ENCODE measurements at regions not wholly inside any gene's neighbourhood (a gene's known extent, or its start where the extent isn't known, plus 50 kb on each side); places are given as distances from the start of the nearest gene placed in this dataset.
"Not testable (repeated sequence)": the region's sequence is repeated elsewhere in the genome, so short reads cannot be mapped to it uniquely, and the experiment has no call there.

DNA sequence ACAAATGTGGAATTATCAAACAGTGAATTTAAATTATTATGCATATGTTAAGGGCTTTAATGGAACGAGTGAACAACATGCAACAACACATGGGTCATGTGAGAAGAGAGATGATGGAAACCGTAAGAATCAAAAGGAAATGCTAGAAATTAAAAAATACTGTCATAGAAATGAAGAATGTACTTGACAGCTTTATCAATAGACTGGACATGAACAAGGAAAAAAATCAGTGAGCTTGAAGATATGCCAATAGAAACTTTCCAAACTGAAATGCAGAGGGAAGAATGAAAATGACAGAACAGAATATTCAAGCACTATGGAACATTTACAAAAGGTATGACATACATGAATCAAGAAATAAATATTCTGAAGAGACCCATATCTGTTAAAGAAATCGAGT, 117.7 kb upstream of the KCNJ3 start:
- TF ChIP-seq, protein P1, sequence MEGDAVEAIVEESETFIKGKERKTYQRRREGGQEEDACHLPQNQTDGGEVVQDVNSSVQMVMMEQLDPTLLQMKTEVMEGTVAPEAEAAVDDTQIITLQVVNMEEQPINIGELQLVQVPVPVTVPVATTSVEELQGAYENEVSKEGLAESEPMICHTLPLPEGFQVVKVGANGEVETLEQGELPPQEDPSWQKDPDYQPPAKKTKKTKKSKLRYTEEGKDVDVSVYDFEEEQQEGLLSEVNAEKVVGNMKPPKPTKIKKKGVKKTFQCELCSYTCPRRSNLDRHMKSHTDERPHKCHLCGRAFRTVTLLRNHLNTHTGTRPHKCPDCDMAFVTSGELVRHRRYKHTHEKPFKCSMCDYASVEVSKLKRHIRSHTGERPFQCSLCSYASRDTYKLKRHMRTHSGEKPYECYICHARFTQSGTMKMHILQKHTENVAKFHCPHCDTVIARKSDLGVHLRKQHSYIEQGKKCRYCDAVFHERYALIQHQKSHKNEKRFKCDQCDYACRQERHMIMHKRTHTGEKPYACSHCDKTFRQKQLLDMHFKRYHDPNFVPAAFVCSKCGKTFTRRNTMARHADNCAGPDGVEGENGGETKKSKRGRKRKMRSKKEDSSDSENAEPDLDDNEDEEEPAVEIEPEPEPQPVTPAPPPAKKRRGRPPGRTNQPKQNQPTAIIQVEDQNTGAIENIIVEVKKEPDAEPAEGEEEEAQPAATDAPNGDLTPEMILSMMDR (IDR thresholded peaks at IDR 0.05), result no peak
- no peak overlapping the region for H3K27ac Mint-ChIP-seq
- DNase-seq, result no peak
- peaks cover 27% of the 10 kb centered on the region for H3K9me3 Mint-ChIP-seq
- no peaks in the 10 kb centered on the region for H3K36me3 Mint-ChIP-seq (ENCODE audit: low read depth)
- H3K4me1 Mint-ChIP-seq (ENCODE audit: low read depth), result no peaks in the 10 kb centered on the region
- H3K27me3 Mint-ChIP-seq (ENCODE audit: insufficient read depth), result no peaks in the 10 kb centered on the region
- no peak overlapping the region for H3K4me3 Mint-ChIP-seq

DNA sequence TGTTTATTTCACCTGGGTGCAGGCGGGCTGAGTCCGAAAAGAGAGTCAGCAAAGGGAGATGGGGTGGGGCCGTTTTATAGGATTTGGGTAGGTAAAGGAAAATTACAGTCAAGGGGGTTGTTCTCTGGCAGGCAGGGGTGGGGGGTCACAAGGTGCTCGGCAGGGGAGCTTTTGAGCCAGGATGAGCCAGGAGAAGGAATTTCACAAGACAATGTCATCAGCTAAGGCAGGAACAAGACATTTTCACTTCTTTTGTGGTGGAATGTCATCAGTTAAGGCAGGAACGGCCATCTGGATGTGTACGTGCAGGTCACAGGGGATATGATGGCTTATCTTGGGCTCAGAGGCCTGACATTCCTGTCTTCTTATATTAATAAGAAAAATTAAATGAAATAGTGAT, 115.8 kb upstream of the KCNJ3 start:
- H3K4me3 Mint-ChIP-seq; H3K36me3 Mint-ChIP-seq (ENCODE audit: low read depth); H3K27me3 Mint-ChIP-seq (ENCODE audit: insufficient read depth); H3K4me1 Mint-ChIP-seq (ENCODE audit: low read depth); H3K27ac Mint-ChIP-seq; DNase-seq: not testable (repeated sequence)
- H3K9me3 Mint-ChIP-seq, result peaks cover 21% of the 10 kb centered on the region

DNA sequence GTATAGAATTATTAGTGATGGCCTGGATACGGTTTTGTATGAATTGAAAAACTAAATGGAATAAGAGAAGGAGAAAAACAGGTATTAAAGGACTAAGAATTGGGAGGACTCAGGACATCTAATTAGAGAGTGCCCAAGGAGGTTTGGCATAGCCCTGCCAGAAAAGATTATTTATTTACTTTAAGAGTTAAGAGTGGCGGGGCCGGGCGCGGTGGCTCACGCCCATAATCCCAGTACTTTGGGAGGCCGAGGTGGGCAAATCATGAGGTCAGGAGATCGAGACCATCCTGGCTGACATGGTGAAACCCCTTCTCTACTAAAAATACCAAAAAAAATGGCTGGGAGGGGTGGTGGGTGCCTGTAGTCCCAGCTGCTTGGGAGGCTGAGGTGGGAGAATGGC, 115.2 kb upstream of the KCNJ3 start:
- H3K27me3 Mint-ChIP-seq (ENCODE audit: insufficient read depth); H3K4me1 Mint-ChIP-seq (ENCODE audit: low read depth); DNase-seq; H3K36me3 Mint-ChIP-seq (ENCODE audit: low read depth); H3K27ac Mint-ChIP-seq; H3K4me3 Mint-ChIP-seq: not testable (repeated sequence)
- H3K9me3 Mint-ChIP-seq, result peaks cover 17% of the 10 kb centered on the region

DNA sequence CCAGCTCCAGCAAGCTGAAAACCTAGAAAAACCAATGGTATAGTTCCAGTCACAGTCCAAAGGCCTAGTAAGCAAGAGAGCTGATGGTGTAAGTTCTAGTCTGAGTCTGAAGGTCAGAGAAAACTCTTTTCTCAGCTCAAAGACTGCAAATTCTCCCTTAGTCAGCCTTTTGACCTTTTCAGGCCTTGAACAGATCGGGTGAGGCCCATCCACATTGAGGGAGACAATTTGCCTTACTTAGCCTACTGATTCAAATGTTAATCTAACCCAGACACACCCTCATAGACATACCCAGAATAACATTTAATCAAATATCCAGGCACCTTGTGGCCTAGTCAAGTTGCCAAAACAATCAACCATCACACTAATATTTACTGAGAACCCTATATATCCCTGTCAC, 110.8 kb upstream of the KCNJ3 start:
- TF ChIP-seq, protein P1 (IDR thresholded peaks at IDR 0.05), result no peak
- H3K36me3 Mint-ChIP-seq (ENCODE audit: low read depth), result no peaks in the 10 kb centered on the region
- no peak for DNase-seq
- H3K9me3 Mint-ChIP-seq, result peaks cover 20% of the 10 kb centered on the region
- H3K4me1 Mint-ChIP-seq (ENCODE audit: low read depth), result no peaks in the 10 kb centered on the region
- H3K27me3 Mint-ChIP-seq (ENCODE audit: insufficient read depth), result no peaks in the 10 kb centered on the region
- H3K27ac Mint-ChIP-seq, result no peak overlapping the region
- H3K4me3 Mint-ChIP-seq, result no peak overlapping the region

DNA sequence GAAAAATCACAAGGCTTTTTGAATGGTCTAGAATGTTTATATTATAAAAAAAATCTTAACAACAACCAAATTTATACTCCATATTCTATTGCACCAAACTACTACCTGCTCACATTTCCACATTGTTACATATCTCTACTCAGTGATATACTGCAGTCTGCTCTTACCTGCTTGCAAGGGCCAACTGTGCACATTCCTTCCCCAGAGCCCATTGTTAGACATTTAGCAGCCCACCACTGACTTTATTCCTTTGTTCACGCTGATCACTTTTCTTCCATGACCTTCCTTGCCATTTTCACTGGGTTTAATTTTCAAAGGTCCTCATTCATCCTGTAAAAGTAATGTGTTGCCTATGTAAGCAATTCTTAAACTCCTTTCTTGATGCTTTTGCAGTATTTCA, 109.7 kb upstream of the KCNJ3 start:
- TF ChIP-seq, protein P1 (IDR thresholded peaks at IDR 0.05), result no peak
- no peak for DNase-seq
- Mint-ChIP-seq H3K9me3 (peaks cover 27% of the 10 kb centered on the region), H3K4me1 (ENCODE audit: low read depth) (no peaks in the 10 kb centered on the region), H3K27ac (no peak overlapping the region), H3K36me3 (ENCODE audit: low read depth) (no peaks in the 10 kb centered on the region), H3K4me3 (no peak overlapping the region), H3K27me3 (ENCODE audit: insufficient read depth) (no peaks in the 10 kb centered on the region)

DNA sequence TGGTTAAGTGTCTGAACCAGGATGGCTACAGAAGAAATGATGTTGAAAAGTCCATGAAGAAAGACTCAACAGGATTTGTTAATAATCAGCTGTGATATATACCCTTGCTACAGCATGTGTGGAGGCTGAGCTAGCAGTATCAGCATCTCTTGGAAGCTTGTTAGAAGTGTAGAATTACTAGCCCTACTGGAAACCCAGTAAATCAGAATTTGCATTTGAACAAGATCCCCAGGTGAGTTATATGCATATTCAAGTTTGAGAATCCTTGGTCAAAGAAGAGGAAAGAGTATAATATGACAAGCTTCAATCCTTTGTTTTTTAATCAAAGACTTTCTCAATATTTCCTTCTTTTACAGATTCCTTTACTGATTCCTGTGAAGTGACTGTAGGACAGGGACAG, 109.0 kb upstream of the KCNJ3 start:
- no peak overlapping the region for H3K4me3 Mint-ChIP-seq
- no peak overlapping the region for H3K27ac Mint-ChIP-seq
- H3K4me1 Mint-ChIP-seq (ENCODE audit: low read depth), result no peaks in the 10 kb centered on the region
- no peaks in the 10 kb centered on the region for H3K36me3 Mint-ChIP-seq (ENCODE audit: low read depth)
- TF ChIP-seq, protein P1 (IDR thresholded peaks at IDR 0.05), result no peak
- DNase-seq, result no peak
- peaks cover 31% of the 10 kb centered on the region for H3K9me3 Mint-ChIP-seq
- no peaks in the 10 kb centered on the region for H3K27me3 Mint-ChIP-seq (ENCODE audit: insufficient read depth)

DNA sequence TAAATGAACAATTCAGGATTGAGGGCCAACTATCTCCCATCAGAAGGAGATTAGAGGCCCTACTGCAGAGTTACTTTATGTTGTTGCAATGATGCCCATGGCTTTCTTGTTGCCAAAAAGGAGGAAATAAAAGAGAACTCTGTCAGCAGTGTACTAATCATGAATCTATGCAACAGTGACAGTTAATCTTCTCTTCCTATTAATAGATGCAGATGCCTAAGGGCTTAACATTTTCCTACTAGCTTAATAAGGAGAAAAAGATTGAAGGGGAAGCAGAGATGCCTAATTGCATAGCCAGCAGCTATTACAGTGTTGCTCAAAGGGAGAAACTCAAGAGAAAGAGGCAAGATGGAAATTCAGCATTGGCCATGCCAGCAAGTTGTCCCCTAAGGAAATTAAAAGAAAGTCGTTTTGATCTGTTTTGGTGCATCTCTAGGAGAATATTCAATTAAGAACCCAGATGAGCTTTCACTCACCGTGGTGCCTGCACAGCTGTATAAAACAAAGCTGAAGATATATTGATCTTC, 107.1 kb upstream of the KCNJ3 start:
- no peaks in the 10 kb centered on the region for H3K36me3 Mint-ChIP-seq (ENCODE audit: low read depth)
- no peaks in the 10 kb centered on the region for H3K4me1 Mint-ChIP-seq (ENCODE audit: low read depth)
- peaks cover 31% of the 10 kb centered on the region for H3K9me3 Mint-ChIP-seq
- no peak overlapping the region for H3K27ac Mint-ChIP-seq
- TF ChIP-seq, protein P1 (IDR thresholded peaks at IDR 0.05), result no peak
- H3K27me3 Mint-ChIP-seq (ENCODE audit: insufficient read depth), result no peaks in the 10 kb centered on the region
- H3K4me3 Mint-ChIP-seq, result no peak overlapping the region
- no peak for DNase-seq

All from HFFc6 (cell line).